ENCODE measurements at regions not wholly inside any gene's neighbourhood (a gene's known extent, or its start where the extent isn't known, plus 50 kb on each side); places are given as distances from the start of the nearest gene placed in this dataset.
"Not testable (repeated sequence)": the region's sequence is repeated elsewhere in the genome, so short reads cannot be mapped to it uniquely, and the experiment has no call there.

GRCh38 chr2:161486111-161486510, 70.0 kb downstream of the TBR1 start:
- Histone ChIP-seq H2AFZ (ENCODE audit: low read length) (no peak overlapping the region), H3K9me2 (ENCODE audit: low read depth, low read length) (no peaks in the 10 kb centered on the region), H3K9ac (ENCODE audit: low read length) (no peak overlapping the region), H4K20me1 (ENCODE audit: insufficient read depth, low read length) (no peaks in the 10 kb centered on the region), H3F3A (ENCODE audit: insufficient read depth, low read length) (no peaks in the 10 kb centered on the region), H3K4me3 (ENCODE audit: low read depth, low read length, poor library complexity, severe bottlenecking) (no peak overlapping the region), H3K4me2 (ENCODE audit: low read length) (no peak overlapping the region), H3K27me3 (ENCODE audit: insufficient read depth, low read length) (no peaks in the 10 kb centered on the region), H3K9me3 (ENCODE audit: low read length) (peaks cover 2% of the 10 kb centered on the region; the same call in 1 of the 2 replicates), H3K36me3 (ENCODE audit: insufficient read depth, low read length) (no peaks in the 10 kb centered on the region), H3K27ac (ENCODE audit: low read depth, low read length, poor library complexity, severe bottlenecking) (no peak overlapping the region), H3K79me2 (ENCODE audit: insufficient read depth, low read length) (no peaks in the 10 kb centered on the region), H3K4me1 (ENCODE audit: insufficient read depth, low read length, severe bottlenecking) (no peaks in the 10 kb centered on the region)
- TF ChIP-seq EZH2 (IDR thresholded peaks at IDR 0.05; ENCODE audit: borderline replicate concordance, low read length) (no peak), CTCF (IDR thresholded peaks at IDR 0.05; ENCODE audit: low read length) (no peak)

GRCh38 chr2:161488131-161488699, 72.1 kb downstream of the TBR1 start:
- no peak overlapping the region for H3K9ac ChIP-seq (ENCODE audit: low read length)
- no peak overlapping the region for H3K27ac ChIP-seq (ENCODE audit: low read depth, low read length, poor library complexity, severe bottlenecking)

GRCh38 chr2:161488879-161489278, 72.8 kb downstream of the TBR1 start:
- Histone ChIP-seq H3K4me2 (ENCODE audit: low read length) (no peak overlapping the region), H3K9ac (ENCODE audit: low read length) (no peak overlapping the region), H3F3A (ENCODE audit: insufficient read depth, low read length) (no peaks in the 10 kb centered on the region), H4K20me1 (ENCODE audit: insufficient read depth, low read length) (no peaks in the 10 kb centered on the region), H3K9me3 (ENCODE audit: low read length) (no peaks in the 10 kb centered on the region), H2AFZ (ENCODE audit: low read length) (no peak overlapping the region), H3K27ac (ENCODE audit: low read depth, low read length, poor library complexity, severe bottlenecking) (no peak overlapping the region), H3K27me3 (ENCODE audit: insufficient read depth, low read length) (no peaks in the 10 kb centered on the region), H3K79me2 (ENCODE audit: insufficient read depth, low read length) (no peaks in the 10 kb centered on the region), H3K36me3 (ENCODE audit: insufficient read depth, low read length) (no peaks in the 10 kb centered on the region), H3K9me2 (ENCODE audit: low read depth, low read length) (no peaks in the 10 kb centered on the region), H3K4me3 (ENCODE audit: low read depth, low read length, poor library complexity, severe bottlenecking) (no peak overlapping the region), H3K4me1 (ENCODE audit: insufficient read depth, low read length, severe bottlenecking) (no peaks in the 10 kb centered on the region)
- no peak for TF ChIP-seq CTCF (IDR thresholded peaks at IDR 0.05; ENCODE audit: low read length)
- no peak for TF ChIP-seq EZH2 (IDR thresholded peaks at IDR 0.05; ENCODE audit: borderline replicate concordance, low read length)

More at GRCh38 chr2:161488131-161488699, 72.1 kb downstream of the TBR1 start:
- Histone ChIP-seq H3K9me3 (ENCODE audit: low read length) (no peaks in the 10 kb centered on the region), H3K4me2 (ENCODE audit: low read length) (no peak overlapping the region), H3K9me2 (ENCODE audit: low read depth, low read length) (no peaks in the 10 kb centered on the region), H3K4me3 (ENCODE audit: low read depth, low read length, poor library complexity, severe bottlenecking) (no peak overlapping the region), H3K79me2 (ENCODE audit: insufficient read depth, low read length) (no peaks in the 10 kb centered on the region), H2AFZ (ENCODE audit: low read length) (no peak overlapping the region), H3K27me3 (ENCODE audit: insufficient read depth, low read length) (no peaks in the 10 kb centered on the region), H3K36me3 (ENCODE audit: insufficient read depth, low read length) (no peaks in the 10 kb centered on the region), H4K20me1 (ENCODE audit: insufficient read depth, low read length) (no peaks in the 10 kb centered on the region), H3F3A (ENCODE audit: insufficient read depth, low read length) (no peaks in the 10 kb centered on the region), H3K4me1 (ENCODE audit: insufficient read depth, low read length, severe bottlenecking) (no peaks in the 10 kb centered on the region)
- no peak for TF ChIP-seq EZH2 (IDR thresholded peaks at IDR 0.05; ENCODE audit: borderline replicate concordance, low read length)
- TF ChIP-seq CTCF (IDR thresholded peaks at IDR 0.05; ENCODE audit: low read length), result no peak

- H3K9ac ChIP-seq (ENCODE audit: low read length); H3F3A ChIP-seq (ENCODE audit: insufficient read depth, low read length); H3K4me1 ChIP-seq (ENCODE audit: insufficient read depth, low read length, severe bottlenecking); H3K36me3 ChIP-seq (ENCODE audit: insufficient read depth, low read length); H3K9me3 ChIP-seq (ENCODE audit: low read length); H2AFZ ChIP-seq (ENCODE audit: low read length); H3K79me2 ChIP-seq (ENCODE audit: insufficient read depth, low read length); H3K27ac ChIP-seq (ENCODE audit: low read depth, low read length, poor library complexity, severe bottlenecking); H3K4me2 ChIP-seq (ENCODE audit: low read length); H4K20me1 ChIP-seq (ENCODE audit: insufficient read depth, low read length); H3K9me2 ChIP-seq (ENCODE audit: low read depth, low read length); H3K4me3 ChIP-seq (ENCODE audit: low read depth, low read length, poor library complexity, severe bottlenecking); H3K27me3 ChIP-seq (ENCODE audit: insufficient read depth, low read length): not testable (repeated sequence)
Observed at GRCh38 chr2:161500892-161501610, 85.0 kb downstream of the TBR1 start.

- not testable (repeated sequence) for H3K9ac ChIP-seq (ENCODE audit: low read length); H3K9me3 ChIP-seq (ENCODE audit: low read length); H3F3A ChIP-seq (ENCODE audit: insufficient read depth, low read length); H3K4me2 ChIP-seq (ENCODE audit: low read length); H2AFZ ChIP-seq (ENCODE audit: low read length); H3K4me1 ChIP-seq (ENCODE audit: insufficient read depth, low read length, severe bottlenecking); H3K27ac ChIP-seq (ENCODE audit: low read depth, low read length, poor library complexity, severe bottlenecking); H3K4me3 ChIP-seq (ENCODE audit: low read depth, low read length, poor library complexity, severe bottlenecking); H3K27me3 ChIP-seq (ENCODE audit: insufficient read depth, low read length); H3K9me2 ChIP-seq (ENCODE audit: low read depth, low read length); H3K36me3 ChIP-seq (ENCODE audit: insufficient read depth, low read length); H3K79me2 ChIP-seq (ENCODE audit: insufficient read depth, low read length); H4K20me1 ChIP-seq (ENCODE audit: insufficient read depth, low read length)
Observed at GRCh38 chr2:161502279-161502678, 86.2 kb downstream of the TBR1 start.
